K562 (cell line): ENCODE measurements at regions not wholly inside any gene's neighbourhood (a gene's known extent, or its start where the extent isn't known, plus 50 kb on each side); places are given as distances from the start of the nearest gene placed in this dataset.

ENCODE experiments used
- ATAC-seq: fragments of 200-7000 bp; cut with Tn5 transposase; 3 replicates; pipeline ENCODE4 v1.9.1; 2020; ENCODE audit warnings: moderate library complexity
- BruUV-seq: library from RNA; stranded (reverse); fragments of 400-500 nt; replicated peaks from 2 replicates; lab custom pipeline; 2021; lab: Mats Ljungman, UMichigan
- CTCF ChIA-PET: fragments of 300-600 bp; formaldehyde crosslinking; extraction: SDS; loops from one replicate; lab custom pipeline; 2021; ENCODE audit warnings: low intra/inter-chr PET ratio; lab: Yijun Ruan, JAX
- POLR2A ChIA-PET: fragments of 300-600, 350-650 bp; sonication (Branson Sonifier 250); formaldehyde crosslinking; extraction: SDS; loops from one replicate; lab custom pipeline; 2021; ENCODE audit warnings: antibody characterized with exemption, inconsistent platforms; lab: Yijun Ruan, JAX
- DNase-seq, 4 experiments: peaks; one replicate each; pipeline versions ENCODE4 v3.0.0 to v3.0.0-alpha.2; 2011 to 2018; ENCODE audit warnings: low spot score in 3 of 4, mixed read lengths in 3 of 4; ENCODE audit errors: extremely low read depth in 1 of 4
- FAIRE-seq: peaks from 2 replicates; lab custom pipeline; 2011; peaks lifted over from hg19 to GRCh38; lab: Jason Lieb, UNC
- H2AFZ ChIP-seq: 2 replicates; pipeline ENCODE4 v1.6.0; 2011; ENCODE audit warnings: low read depth, low read length, control low read depth, inconsistent platforms
- H3K27ac ChIP-seq: fragments of 200-600 bp; 3 replicates; pipeline ENCODE4 v1.8.0; 2011; ENCODE audit warnings: low read depth, mild to moderate bottlenecking, control low read depth, inconsistent platforms, low read length, moderate library complexity, mixed read lengths; ENCODE audit errors: extremely low read depth
- H3K27me3 ChIP-seq, 2 experiments: fragments of 300-600 bp in 1 of 2; 2 replicates in 1 of 2; 3 replicates in 1 of 2; pipeline versions ENCODE4 v1.6.0 to v1.8.0; 2011; ENCODE audit warnings: inconsistent platforms in 2 of 2, low read length in 2 of 2, mild to moderate bottlenecking in 1 of 2, mixed read lengths in 1 of 2, moderate library complexity in 1 of 2; ENCODE audit not compliant: control insufficient read depth in 2 of 2, insufficient read depth in 2 of 2
- H3K36me3 ChIP-seq: fragments of 300-600 bp; 3 replicates; pipeline ENCODE4 v1.8.0; 2011; ENCODE audit warnings: mild to moderate bottlenecking, low read length, inconsistent platforms; ENCODE audit not compliant: control insufficient read depth, insufficient read depth
- H3K4me1 ChIP-seq, 2 experiments: fragments of 200-600 bp in 1 of 2; replicated peaks in 1 of 2; 2 replicates in 1 of 2; 3 replicates in 1 of 2; pipeline versions ENCODE4 v1.5.1 to v1.8.0; 2011; ENCODE audit warnings: inconsistent platforms in 2 of 2, low read length in 2 of 2, mild to moderate bottlenecking in 1 of 2, mixed read lengths in 1 of 2, moderate library complexity in 1 of 2; ENCODE audit not compliant: control insufficient read depth in 2 of 2, insufficient read depth in 2 of 2
- H3K4me2 ChIP-seq: 2 replicates; pipeline ENCODE4 v1.6.1; 2011; ENCODE audit warnings: low read length, control low read depth, inconsistent platforms, mixed read lengths; ENCODE audit not compliant: insufficient read depth
- H3K4me3 ChIP-seq: fragments of 200-600 bp; sonication (generic), shearing (Covaris generic); 2 replicates; pipeline ENCODE4 v1.5.1; 2016; ENCODE audit warnings: control low read depth, inconsistent platforms
- H3K79me2 ChIP-seq: fragments of 200-600 bp; 3 replicates; pipeline ENCODE4 v1.8.0; 2011; ENCODE audit warnings: low read length, inconsistent platforms; ENCODE audit not compliant: control insufficient read depth, insufficient read depth
- H3K9ac ChIP-seq, 2 experiments: 2 replicates each; pipeline versions ENCODE4 v1.6.0 to v1.6.1; 2011; ENCODE audit warnings: low read depth in 2 of 2, low read length in 2 of 2, control low read depth in 1 of 2, inconsistent platforms in 1 of 2, mild to moderate bottlenecking in 1 of 2, mixed read lengths in 1 of 2; ENCODE audit not compliant: insufficient read depth in 1 of 2
- H3K9me1 ChIP-seq: one replicate; pipeline ENCODE4 v1.6.0; 2011; ENCODE audit warnings: inconsistent platforms, mild to moderate bottlenecking, low read length, moderate library complexity; ENCODE audit not compliant: control insufficient read depth, insufficient read depth
- H3K9me3 ChIP-seq: replicated peaks from 2 replicates; pipeline ENCODE4 v1.5.1; 2011; ENCODE audit warnings: low read depth, low read length, inconsistent platforms; ENCODE audit not compliant: control insufficient read depth, insufficient read depth
- H4K20me1 ChIP-seq: replicated peaks from 2 replicates; pipeline ENCODE4 v1.6.1; 2011; ENCODE audit warnings: low read length, inconsistent platforms, mixed read lengths; ENCODE audit not compliant: control insufficient read depth, insufficient read depth
- C11orf30 ChIP-seq: fragments of 450-650 bp; IDR thresholded peaks from 2 replicates; pipeline ENCODE4 v1.6.1; 2016; ENCODE audit warnings: low read depth, mild to moderate bottlenecking
- SOX6 ChIP-seq: fragments of 450-650 bp; IDR thresholded peaks from 2 replicates; pipeline ENCODE4 v1.6.1; 2014; ENCODE audit warnings: mild to moderate bottlenecking
- ZFP91 ChIP-seq: sonication (generic); formaldehyde crosslinking; IDR thresholded peaks from 2 replicates; pipeline ENCODE4 v1.8.0; 2022; ENCODE audit warnings: mild to moderate bottlenecking, missing genetic modification reagents
- ZNF316 ChIP-seq: fragments of 450-650 bp; IDR thresholded peaks from 2 replicates; pipeline ENCODE4 v1.6.1; 2016
- WGBS: fragments of 100-300 bp; shearing (Covaris generic); methylation state at CpG from one replicate; pipeline ENCODE4 v1.1.6; 2016; ENCODE audit warnings: low coverage, mixed read lengths; ENCODE audit not compliant: insufficient coverage; ENCODE audit errors: missing lambda C conversion rate; 5-methylcytosine and 5-hydroxymethylcytosine counted together
- in situ Hi-C: fragments of 300-500 bp; cut with MboI; formaldehyde crosslinking; loops from 4 replicates; pipeline ENCODE4 v1.15.0; 2018; ENCODE audit warnings: inconsistent platforms, mixed read lengths
- intact Hi-C: fragments of 100-400 bp; cut with micrococcal nuclease; formaldehyde crosslinking; loops from 2 replicates; pipeline ENCODE4 v1.14.2; 2022

- Histone ChIP-seq H3K27ac (no peak overlapping the region), H3K4me2 (no peak overlapping the region; the same call in 1 of the 2 replicates), H3K79me2 (no peaks in the 10 kb centered on the region), H3K9me1 (no peaks in the 10 kb centered on the region), H3K36me3 (no peaks in the 10 kb centered on the region), H2AFZ (peak overlapping the region; percentile 18; the same call in 1 of the 2 replicates), H3K4me3 (no peak overlapping the region), H3K4me1 (0 out of 5 replicates have a peak, but pooled peaks cover 0 to 3% of the 10 kb centered on the region in 2 experiments), H3K9ac (peak overlapping the region in 1 of 2 experiments; percentile 14; a peak in 1 of 4 replicates), H3K27me3 (no peaks in the 10 kb centered on the region; a peak in 1 of 5 replicates), H3K9me3 (no peaks in the 10 kb centered on the region), H4K20me1 (no peaks in the 10 kb centered on the region)
- DNase-seq (no peak), ATAC-seq (peak; percentile 38), FAIRE-seq (no peak)
- 20% methylated on average over 11 of the region's 11 CpGs for WGBS
- BruUV-seq, result no TSS peak
- ChIA-PET POLR2A (interaction anchor here (0.6 to 1.7 kb wide), 6 partner anchors 10 to 517 kb away, joined by 3 to 6 read pairs (median 3); no protein-coding TSS in a partner anchor), CTCF (no interaction called here)
- intact Hi-C loops (no loop called here), in situ Hi-C loops (no loop called here)
- TF ChIP-seq ZNF316, result peak; percentile 46
- no peak for TF ChIP-seq ZFP91 (CRISPR knock-in tag)
- TF ChIP-seq C11orf30, result peak; percentile 49
- TF ChIP-seq SOX6, result peak; percentile 87
These were observed 73.1 kb upstream of the SLC6A6 start for GRCh38 chr3:14329116-14329830.
